GM18505 (cell line): ENCODE measurements at regions not wholly inside any gene's neighbourhood (a gene's known extent, or its start where the extent isn't known, plus 50 kb on each side); places are given as distances from the start of the nearest gene placed in this dataset.
"Not testable (repeated sequence)": the region's sequence is repeated elsewhere in the genome, so short reads cannot be mapped to it uniquely, and the experiment has no call there.

Source experiments
- ATAC-seq: cut with Tn5 transposase; IDR thresholded peaks from one replicate; pipeline ENCODE4 v1.9.1; 2021; ENCODE audit not compliant: unreplicated experiment
- POLR2A ChIP-seq: IDR thresholded peaks from 4 replicates; pipeline ENCODE4 v1.6.1; 2011; ENCODE audit warnings: borderline replicate concordance; ENCODE audit not compliant: insufficient read depth, insufficient read length; ENCODE audit errors: extremely low read depth

DNA sequence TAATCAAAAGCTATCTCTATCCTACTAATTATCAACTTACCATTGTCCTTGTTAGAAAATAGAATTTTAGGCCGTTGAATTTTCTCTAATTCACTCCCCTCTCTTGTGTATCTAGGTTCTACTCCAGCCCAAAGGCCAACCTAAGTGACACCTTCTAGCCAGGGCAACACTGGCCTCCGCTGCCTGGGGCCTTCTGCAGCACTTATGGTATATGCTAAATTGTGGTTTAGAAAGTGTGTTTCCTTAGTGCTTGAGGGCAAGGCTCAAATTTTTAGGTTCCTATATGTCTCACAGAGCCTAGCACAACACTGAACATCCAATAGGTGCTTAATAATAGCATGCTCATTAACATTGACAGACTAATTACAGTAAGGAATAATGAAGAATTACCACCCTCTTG, 187.2 kb upstream of the IRF2BP2 start:
- not testable (repeated sequence) for ATAC-seq

DNA sequence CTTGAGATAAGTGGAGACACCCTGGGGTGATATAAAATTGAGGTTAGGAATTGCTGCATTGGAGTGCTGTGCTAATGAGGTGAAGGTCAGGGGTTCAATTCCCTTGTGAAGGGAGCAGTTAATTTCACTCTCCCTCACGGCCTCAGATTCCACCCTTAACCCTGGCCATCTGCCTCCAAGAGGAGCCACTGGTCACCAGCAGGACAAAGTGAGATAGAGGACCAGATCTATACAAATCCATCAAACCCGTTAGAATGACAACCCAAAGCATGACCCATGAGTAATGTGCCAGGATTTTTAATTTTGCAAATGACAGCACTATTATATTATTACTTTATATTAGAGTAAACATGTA, 186.4 kb upstream of the IRF2BP2 start:
- ATAC-seq = not testable (repeated sequence)

DNA sequence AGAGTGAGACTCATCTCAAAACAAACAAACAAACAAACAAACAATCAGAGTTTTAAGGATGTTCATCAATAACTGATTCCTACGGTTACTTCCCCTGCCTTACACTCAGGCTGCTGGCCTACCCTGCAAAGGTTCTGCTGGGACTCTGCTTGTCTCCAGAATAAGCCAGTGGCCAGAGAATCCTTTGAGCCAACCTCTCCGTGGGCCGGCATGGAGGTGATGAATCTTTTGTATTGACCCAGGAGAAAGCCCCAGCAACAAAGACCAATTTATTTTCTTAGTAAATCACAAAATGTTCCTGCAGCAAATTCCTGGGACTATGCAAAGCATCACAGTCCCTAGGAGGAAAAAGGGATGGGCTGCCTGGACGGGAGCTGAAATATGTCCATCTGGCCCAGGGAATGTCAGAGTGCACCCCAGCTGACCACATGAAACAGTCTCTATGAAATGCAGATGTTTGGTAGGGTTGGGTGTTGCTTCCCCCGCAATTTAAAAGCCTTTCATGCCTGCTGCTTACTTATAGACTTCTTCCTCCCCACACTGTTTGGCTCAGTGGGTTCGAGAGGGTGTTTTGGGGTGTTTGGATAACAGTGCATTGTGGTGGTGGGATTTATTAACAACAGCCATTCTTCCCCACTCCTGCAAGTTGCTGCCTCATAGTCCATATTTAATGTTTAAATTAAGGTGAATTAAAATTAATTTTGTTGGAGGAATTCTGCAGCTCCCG, 185.9 kb upstream of the IRF2BP2 start:
- not testable (repeated sequence) for ATAC-seq

DNA sequence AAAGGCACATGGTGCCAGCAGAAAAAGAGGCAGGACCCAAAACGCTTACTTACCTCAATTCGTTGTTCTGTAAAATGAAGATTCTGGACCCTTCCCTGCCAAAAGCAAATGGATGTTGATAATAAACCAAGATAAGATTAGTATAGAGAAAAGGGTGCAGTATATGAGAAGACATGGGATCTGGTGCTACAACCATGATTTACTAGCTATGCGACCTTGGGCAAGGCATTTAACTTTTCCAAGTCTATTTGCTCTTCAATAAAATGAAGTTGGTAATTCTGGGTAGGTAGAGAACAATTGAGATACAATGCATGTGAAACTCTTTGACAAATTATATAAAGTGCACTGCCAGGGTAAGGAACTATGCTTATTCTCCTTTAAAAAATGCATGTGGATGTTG, 185.0 kb upstream of the IRF2BP2 start:
- not testable (repeated sequence) for ATAC-seq

DNA sequence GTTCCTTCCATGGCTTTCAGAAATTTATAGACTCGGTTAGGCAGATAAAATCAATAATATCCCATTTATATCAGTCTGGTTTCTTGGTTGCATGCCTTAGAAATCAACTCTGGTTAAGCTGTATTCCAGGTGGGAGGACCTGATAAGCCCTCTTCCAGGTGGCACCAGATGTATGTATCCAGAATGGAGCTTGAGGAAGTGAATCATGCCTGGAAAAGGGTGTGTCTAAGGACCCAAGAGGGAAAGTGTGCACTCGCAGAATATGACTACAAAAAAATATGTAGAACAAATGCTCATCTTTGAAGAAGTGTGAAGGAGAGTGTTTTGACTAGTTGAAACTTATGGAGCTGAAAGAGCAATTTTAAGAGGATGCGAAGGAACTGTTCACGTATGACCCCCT, 184.5 kb upstream of the IRF2BP2 start:
- not testable (repeated sequence) for ATAC-seq

DNA sequence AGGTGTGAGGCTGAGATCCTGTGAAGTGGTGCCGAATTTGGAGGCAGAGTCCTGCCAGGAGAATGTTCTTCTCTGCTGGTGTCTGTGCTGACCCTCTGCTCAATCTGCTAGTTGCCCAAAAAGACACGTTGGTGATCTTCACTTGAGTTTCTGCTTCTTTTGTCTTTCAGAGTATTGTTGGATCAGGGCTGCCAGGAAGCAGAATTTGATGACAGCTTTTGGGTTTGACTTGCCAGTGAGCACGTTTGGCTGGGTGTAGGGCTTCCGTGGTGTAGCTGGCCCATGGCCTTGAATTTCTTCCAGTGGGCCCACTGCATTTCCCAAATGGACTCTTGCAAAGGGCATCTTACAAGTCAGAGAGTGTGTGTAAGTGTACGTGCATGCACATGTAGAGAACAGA, 183.9 kb upstream of the IRF2BP2 start:
- ATAC-seq = not testable (repeated sequence)

DNA sequence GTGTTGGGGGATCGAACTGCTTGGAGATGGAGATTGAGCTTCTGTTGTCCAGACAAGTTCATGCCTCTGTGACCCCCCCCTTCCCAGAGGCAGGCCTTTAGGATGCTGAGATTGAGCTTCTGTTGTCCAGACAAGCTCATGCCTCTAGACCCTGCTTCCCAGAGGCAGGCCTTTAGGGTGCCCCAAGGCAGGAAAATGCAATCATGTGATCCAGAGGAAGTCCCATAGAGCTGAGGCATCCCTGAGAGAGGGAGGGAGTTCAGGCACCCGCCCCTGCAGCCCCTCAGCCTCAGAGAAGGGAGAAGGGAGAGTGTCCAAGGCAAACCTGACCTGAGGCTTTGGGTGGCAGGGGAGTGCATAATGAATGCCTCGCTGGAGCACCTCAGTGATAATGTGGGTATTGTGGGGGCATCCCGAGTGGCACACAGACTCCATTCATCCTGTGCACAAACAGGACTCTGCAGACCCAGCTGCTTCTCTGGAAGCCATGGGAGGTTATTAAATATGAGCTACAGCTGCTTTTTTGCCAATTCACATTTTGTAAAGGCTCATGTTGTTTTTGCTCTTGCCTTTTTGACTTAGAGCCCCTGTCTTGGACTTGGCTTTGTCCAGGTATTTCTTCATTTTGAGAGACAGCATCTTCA, 182.4 kb upstream of the IRF2BP2 start:
- ATAC-seq = not testable (repeated sequence)

DNA sequence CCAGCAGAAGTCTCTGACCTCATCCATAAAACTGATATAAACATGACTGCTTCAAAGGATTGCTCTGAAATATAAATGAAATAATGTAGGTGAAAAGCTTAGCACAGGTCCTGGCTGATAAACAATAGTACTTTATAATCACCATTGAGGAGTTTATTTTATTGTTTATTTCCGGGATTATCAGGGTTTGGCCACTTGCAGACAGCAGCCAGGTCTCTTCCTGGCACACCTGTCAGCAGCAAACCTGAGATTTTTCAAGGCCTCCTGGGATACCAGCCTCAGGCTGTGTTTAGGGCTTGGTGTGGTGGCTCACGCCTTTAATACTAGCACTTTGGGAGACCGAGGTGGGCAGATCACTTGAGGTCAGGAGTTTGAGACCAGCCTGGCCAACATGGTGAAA, 181.6 kb upstream of the IRF2BP2 start:
- not testable (repeated sequence) for ATAC-seq

DNA sequence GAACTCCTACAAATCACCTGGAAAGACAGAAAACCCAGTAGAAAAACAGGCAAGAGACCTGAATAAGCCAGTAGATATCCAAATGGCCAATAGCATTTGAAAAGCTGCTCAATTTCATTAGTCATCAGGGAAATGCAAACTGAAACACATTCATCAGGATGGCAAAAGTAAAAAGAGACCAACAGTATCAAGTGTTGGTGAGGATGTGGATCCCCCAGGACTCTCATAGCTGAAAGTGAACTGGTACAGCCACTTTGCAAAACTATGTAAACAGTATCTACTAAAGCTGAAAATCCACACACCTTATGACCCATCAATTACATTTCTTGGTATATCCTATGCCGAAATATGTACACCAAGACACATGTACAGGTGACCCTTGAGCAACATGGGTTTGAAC, 180.4 kb upstream of the IRF2BP2 start:
- not testable (repeated sequence) for ATAC-seq

DNA sequence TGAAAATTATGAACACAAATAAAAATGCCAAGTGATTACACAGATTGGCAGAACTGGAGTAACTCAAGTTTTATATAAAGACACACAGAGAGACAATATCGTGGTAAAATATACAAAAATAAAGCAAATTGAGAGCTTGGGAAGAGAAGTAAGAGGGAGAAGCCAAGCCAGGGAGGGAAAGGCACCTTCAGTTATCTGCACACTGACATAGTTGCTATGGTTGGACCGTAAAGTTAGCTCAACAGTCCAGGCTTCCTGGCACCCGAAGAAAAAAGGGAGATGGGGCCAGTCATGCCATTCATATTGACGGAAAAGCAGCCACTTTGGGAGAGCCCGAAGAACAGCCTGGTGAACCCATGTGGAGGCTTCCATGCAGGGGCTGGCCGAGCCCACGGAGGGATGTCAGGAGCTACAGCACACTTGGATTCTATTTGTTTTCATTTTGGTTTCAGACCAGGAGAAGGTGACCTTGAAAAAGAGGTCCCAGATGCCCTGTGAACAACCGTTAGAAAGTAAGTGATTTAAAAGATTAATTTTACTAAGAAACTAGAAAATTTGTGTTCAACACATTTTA, 177.1 kb upstream of the IRF2BP2 start:
- ATAC-seq = not testable (repeated sequence)

DNA sequence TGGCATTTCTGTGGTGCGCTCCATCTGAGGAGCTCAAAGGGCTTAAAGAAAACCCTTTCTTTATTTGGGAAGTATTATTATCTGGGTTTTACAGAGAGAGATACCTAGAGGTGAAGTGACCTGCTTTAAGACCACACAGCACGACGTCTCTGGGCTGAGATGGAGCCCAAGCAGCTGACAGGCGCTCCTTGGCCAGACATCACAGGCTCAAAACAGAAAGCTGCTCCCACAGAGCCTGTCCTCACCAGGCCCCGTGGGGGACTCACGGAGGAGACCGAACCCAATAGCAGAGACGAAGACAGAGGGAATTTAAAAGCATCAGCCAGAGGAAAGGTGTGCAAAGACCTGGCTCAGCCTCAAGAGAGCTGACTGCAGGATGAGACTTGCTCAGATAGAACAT, 175.9 kb upstream of the IRF2BP2 start:
- not testable (repeated sequence) for ATAC-seq

DNA sequence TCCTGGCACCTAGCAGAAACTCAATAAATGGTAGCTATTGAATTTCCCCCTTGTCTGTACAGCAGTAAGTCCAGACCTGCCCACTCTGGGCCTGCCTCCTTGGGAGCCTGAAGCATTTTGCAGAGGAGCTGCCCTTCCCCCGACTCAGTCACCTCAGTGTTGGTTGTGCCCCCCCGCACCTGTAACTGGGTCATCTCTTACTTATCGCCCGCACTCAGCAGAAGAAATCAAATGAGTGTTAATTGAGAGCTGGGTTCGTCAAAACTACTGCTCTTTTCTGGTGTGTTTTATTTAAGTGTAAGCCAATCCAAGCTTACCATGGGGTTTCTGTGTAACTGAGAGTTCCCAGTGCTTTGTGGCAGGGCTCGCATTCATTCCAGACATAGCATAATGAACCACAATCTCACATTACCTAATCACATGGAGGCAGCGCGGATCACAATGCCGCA, 175.5 kb upstream of the IRF2BP2 start:
- ATAC-seq = not testable (repeated sequence)

DNA sequence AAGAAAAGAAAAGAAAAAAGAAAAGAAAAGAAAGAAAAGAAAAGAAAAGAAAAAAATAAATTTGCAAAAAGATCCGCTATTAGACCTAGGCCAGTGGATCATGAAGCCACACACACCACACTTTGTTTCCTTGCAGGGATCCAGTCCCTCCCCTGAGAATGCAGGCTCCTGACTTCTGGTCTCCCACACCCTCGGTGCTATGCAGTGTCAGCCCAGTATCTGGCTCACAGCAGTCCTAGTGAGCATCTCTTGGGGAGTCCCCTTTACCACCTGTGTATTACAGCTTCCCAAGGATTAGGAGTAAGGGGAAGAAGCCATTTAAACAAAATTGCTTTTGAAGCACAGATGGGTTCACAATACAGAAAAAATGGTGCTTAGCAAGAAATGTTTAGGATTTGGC, 174.1 kb upstream of the IRF2BP2 start:
- ATAC-seq = not testable (repeated sequence)

DNA sequence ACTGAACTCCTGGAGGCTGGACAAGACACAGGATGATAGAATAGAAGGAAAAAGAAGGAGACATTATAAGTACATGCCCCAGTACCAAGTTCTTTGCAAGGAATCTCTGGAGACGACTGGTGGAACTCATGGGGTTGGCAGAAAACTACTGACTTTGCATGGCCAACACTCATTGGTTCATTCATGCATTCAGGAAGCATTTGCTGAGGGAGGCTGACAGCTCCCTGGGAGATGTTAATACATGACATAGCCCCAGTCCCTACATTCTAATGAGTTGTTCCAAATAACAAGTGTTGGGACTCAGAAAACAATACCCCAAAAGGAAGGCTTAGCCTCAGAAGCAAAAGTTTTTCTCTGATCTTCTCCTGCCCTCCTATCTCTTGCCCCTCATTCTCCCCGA, 172.8 kb upstream of the IRF2BP2 start:
- ATAC-seq = no peak
- no peak for TF ChIP-seq POLR2A

DNA sequence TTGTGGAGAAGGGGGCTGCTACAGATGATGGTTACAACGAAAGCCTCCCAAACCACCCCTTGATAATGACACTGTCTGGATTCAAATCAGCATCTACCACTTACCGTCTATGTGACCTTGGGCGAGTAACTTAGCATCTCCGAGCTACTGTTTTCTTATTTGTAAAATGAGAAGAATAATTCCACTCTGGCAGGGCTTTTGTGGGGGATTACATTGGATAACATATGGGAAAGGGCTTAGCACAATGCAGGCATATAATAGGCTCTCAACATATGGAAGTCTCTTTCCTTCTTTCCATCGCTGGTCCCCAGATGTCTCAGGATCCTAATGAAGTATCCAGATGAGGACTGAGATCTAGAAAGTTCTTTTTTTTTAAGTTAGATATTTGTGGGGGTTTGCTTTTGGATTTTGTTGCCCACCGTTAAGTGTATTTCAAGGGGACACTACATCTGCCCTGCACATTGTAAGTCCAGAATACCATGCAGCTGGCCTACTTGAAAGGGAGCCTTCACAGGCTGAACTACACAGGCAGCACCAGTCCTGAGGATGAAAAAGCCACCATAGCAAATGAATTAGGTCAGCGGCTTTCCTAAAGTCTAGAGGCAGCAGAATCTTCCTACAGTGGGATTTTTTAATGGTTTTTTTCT, 172.2 kb upstream of the IRF2BP2 start:
- no peak for TF ChIP-seq POLR2A
- no peak for ATAC-seq
